ENCODE measurements at regions not wholly inside any gene's neighbourhood (a gene's known extent, or its start where the extent isn't known, plus 50 kb on each side); places are given as distances from the start of the nearest gene placed in this dataset.

GRCh38 chr4:176896211-176896610 is 103.5 kb upstream of the VEGFC start:
- DNase-seq: no peak
- Histone ChIP-seq H3K27ac (no peak overlapping the region), H3K36me3 (replicated peaks in 1 of 2) (no peaks in the 10 kb centered on the region), H3K27me3 (no peaks in the 10 kb centered on the region), H3K4me1 (replicated peaks in 1 of 2) (no peaks in the 10 kb centered on the region), H3K4me3 (no peak overlapping the region), H3K9me3 (replicated peaks in 1 of 3) (no peaks in the 10 kb centered on the region)
- intact Hi-C loops (cut with DNase I): no loop called here
- WGBS, 4 donors: 54 to 69% (median 63%) methylated on average over 5 of the region's 5 CpGs
- TF ChIP-seq, protein P1, sequence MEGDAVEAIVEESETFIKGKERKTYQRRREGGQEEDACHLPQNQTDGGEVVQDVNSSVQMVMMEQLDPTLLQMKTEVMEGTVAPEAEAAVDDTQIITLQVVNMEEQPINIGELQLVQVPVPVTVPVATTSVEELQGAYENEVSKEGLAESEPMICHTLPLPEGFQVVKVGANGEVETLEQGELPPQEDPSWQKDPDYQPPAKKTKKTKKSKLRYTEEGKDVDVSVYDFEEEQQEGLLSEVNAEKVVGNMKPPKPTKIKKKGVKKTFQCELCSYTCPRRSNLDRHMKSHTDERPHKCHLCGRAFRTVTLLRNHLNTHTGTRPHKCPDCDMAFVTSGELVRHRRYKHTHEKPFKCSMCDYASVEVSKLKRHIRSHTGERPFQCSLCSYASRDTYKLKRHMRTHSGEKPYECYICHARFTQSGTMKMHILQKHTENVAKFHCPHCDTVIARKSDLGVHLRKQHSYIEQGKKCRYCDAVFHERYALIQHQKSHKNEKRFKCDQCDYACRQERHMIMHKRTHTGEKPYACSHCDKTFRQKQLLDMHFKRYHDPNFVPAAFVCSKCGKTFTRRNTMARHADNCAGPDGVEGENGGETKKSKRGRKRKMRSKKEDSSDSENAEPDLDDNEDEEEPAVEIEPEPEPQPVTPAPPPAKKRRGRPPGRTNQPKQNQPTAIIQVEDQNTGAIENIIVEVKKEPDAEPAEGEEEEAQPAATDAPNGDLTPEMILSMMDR (IDR thresholded peaks at IDR 0.05): no peak
- TF ChIP-seq POLR2A (IDR thresholded peaks at IDR 0.05): no peak

DNA sequence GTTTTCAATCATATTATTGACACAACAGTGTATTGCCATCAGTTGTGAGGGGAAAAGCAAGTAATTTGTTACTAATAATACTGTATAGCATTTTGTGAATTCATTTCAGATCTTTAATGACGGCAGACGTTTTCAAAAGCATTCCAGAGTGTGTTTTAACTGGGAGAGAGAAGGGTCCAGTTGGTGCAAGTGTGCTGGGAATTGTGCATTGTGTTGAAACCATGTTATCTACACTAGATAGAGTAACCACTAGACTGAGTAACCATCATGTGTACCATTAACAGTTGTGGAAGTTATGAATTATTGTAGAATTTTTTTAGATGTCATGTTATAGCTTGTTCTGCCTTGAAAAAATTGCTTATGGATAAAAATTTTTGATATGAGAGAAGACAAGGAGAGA is 104.5 kb upstream of the VEGFC start:
- 9 to 70% (median 14%) methylated on average over 2 of the region's 2 CpGs for WGBS, 4 donors
- no peaks in the 10 kb centered on the region for H3K4me1 ChIP-seq (replicated peaks in 1 of 2)
- H3K9me3 ChIP-seq (replicated peaks in 1 of 3): no peaks in the 10 kb centered on the region
- no peak for DNase-seq
- no peaks in the 10 kb centered on the region for H3K36me3 ChIP-seq (replicated peaks in 1 of 2)
- no peak for TF ChIP-seq POLR2A (IDR thresholded peaks at IDR 0.05)
- TF ChIP-seq, protein P1 (IDR thresholded peaks at IDR 0.05): no peak
- intact Hi-C loops (cut with DNase I): no loop called here
- no peak overlapping the region for H3K4me3 ChIP-seq
- H3K27me3 ChIP-seq: no peaks in the 10 kb centered on the region
- H3K27ac ChIP-seq: no peak overlapping the region

- Histone ChIP-seq H3K36me3 (replicated peaks in 1 of 2) (no peaks in the 10 kb centered on the region), H3K27me3 (no peaks in the 10 kb centered on the region), H3K4me1 (replicated peaks in 1 of 2) (no peaks in the 10 kb centered on the region), H3K9me3 (replicated peaks in 1 of 3) (no peaks in the 10 kb centered on the region), H3K27ac (no peak overlapping the region), H3K4me3 (no peak overlapping the region)
- 82 to 96% (median 89%) methylated on average over 2 of the region's 2 CpGs for WGBS, 4 donors
- TF ChIP-seq, protein P1 (IDR thresholded peaks at IDR 0.05): no peak
- no peak for TF ChIP-seq POLR2A (IDR thresholded peaks at IDR 0.05)
- intact Hi-C loops (cut with DNase I): no loop called here
- DNase-seq: no peak
These were observed 106.1 kb upstream of the VEGFC start for GRCh38 chr4:176898791-176899190.

DNA sequence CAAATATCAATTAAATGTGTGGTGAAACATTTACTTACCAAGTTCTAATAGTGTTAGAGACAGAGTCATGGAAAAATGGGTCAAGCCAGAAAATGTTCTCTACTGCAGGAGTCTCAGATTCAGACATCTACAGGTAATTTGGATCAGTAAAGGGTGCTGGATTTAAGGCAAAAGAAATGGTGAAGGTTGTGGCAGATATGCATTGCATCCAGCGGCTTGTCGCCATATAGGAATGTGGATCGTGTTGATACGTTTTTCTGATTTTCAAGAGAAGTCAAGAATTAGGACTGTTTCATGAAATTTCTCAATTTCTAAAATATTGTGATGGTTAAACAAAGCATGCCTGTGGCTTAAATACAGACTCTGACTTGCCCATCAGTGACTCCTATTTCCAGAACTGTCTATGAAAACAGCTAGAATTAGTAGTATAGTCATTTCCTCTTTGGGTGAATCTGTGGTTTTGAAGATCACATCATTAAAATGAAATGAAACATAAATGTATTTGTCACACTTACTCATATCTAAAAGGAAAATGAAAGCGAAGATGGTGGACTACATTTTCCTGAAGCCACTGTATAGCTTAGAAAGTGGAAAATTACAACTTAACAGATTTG is 110.1 kb upstream of the VEGFC start:
- no peak overlapping the region for H3K4me3 ChIP-seq
- TF ChIP-seq, protein P1 (IDR thresholded peaks at IDR 0.05): no peak
- no peak for TF ChIP-seq POLR2A (IDR thresholded peaks at IDR 0.05)
- no peak overlapping the region for H3K27ac ChIP-seq
- intact Hi-C loops (cut with DNase I): no loop called here
- no peaks in the 10 kb centered on the region for H3K27me3 ChIP-seq
- H3K4me1 ChIP-seq (replicated peaks in 1 of 2): no peaks in the 10 kb centered on the region
- DNase-seq: no peak
- WGBS, 4 donors: 64 to 90% (median 69%) methylated on average over 5 of the region's 5 CpGs
- no peaks in the 10 kb centered on the region for H3K36me3 ChIP-seq (replicated peaks in 1 of 2)
- no peaks in the 10 kb centered on the region for H3K9me3 ChIP-seq (replicated peaks in 1 of 3)

Data from adrenal gland (tissue), 9 donors.